Activated naive CD4-positive, alpha-beta T cell treated with anti-CD3 and anti-CD28 coated beads for 36 hours (primary cell): ENCODE measurements at regions not wholly inside any gene's neighbourhood (a gene's known extent, or its start where the extent isn't known, plus 50 kb on each side); places are given as distances from the start of the nearest gene placed in this dataset.

ENCODE experiments used
- CTCF ChIA-PET: fragments of 350-600 bp; sonication (Branson Sonifier 250); formaldehyde crosslinking; loops from one replicate; lab custom pipeline; 2021; ENCODE audit warnings: antibody characterized with exemption; lab: Charles Lee
- DNase-seq: peaks from one replicate; pipeline ENCODE4 v3.0.0-alpha.2; 2020
- H3K27ac Mint-ChIP-seq: one replicate; pipeline ENCODE4 v1.8.0; 2021; ENCODE audit warnings: mild to moderate bottlenecking, mixed read lengths
- H3K27me3 Mint-ChIP-seq: one replicate; pipeline ENCODE4 v1.8.0; 2021; ENCODE audit warnings: low read depth, mixed read lengths
- H3K36me3 Mint-ChIP-seq: one replicate; pipeline ENCODE4 v1.8.0; 2021; ENCODE audit warnings: low read depth, mixed read lengths
- H3K4me1 Mint-ChIP-seq: one replicate; pipeline ENCODE4 v1.8.0; 2021; ENCODE audit warnings: low read depth, mixed read lengths
- H3K4me3 Mint-ChIP-seq: one replicate; pipeline ENCODE4 v1.8.0; 2021; ENCODE audit warnings: mild to moderate bottlenecking, moderate library complexity, mixed read lengths
- H3K9me3 Mint-ChIP-seq: one replicate; pipeline ENCODE4 v1.8.0; 2021; ENCODE audit warnings: mixed read lengths
- intact Hi-C: fragments of 100-400 bp; cut with micrococcal nuclease; formaldehyde crosslinking; loops from one replicate; pipeline ENCODE4 v1.15.1; 2023

DNA sequence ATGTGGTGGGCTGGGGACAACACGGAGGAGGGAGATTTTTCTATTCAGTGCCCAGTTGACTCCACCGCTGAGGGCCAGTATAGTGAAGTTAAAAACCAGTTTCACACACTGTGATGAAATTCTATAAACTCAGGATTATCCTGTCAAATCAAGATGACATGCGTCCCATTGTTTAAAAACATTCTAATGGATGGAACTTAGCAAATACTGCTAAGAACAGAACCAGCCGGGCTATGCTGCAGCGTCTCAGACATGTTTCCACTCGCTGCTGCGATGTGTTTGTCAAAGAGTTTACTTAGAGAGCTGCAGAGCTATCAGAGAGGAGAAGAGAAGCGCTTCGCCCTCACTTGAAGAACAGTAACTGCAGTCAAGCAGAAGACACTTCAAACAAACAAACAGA, 212.6 kb upstream of the FOXQ1 start:
- no peak overlapping the region for H3K4me3 Mint-ChIP-seq
- intact Hi-C loops = no loop called here
- no peak overlapping the region for H3K27ac Mint-ChIP-seq
- no peak for DNase-seq
- no peaks in the 10 kb centered on the region for H3K36me3 Mint-ChIP-seq
- no peaks in the 10 kb centered on the region for H3K4me1 Mint-ChIP-seq
- H3K27me3 Mint-ChIP-seq = peaks cover 10% of the 10 kb centered on the region
- CTCF ChIA-PET = no interaction called here
- H3K9me3 Mint-ChIP-seq = no peaks in the 10 kb centered on the region

DNA sequence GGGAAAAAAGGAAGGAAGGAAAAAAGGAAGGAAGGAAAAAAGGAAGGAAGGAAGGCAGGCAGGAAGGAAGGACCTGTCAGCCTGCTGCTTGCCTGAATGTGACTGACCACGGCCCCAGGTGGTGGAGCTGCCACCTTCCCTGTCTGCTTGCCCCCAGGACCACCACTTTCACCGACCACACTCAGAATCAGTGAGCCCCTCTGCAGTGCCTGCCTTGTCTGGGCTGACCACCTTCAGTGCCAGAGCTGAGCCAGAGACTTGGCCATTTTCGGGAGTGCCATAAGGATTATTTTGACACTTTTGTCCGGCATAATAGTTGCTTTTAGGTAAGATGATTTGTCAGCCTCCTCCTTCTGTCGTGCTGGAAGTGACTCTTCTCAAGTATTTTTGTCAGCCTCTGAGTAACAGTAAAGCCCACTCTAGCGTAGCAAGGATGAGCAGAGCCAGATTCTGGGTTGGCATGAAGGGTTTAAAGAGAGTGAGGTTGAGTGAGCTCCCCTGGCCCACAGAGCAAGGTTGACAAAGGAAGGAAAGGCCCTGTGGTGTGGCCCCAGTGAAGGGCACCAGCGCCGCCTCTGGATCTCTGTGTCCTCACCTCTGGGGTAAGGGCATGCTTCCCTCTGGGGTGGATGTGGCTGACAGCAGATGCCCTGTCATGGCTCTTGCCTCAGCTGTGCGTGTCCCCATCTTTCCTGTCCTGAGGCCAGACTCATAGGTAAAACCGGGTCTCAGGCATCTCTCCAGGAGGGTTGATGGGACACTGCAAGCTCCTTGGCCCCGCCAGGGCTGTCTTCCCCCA, 214.7 kb upstream of the FOXQ1 start:
- no peaks in the 10 kb centered on the region for H3K9me3 Mint-ChIP-seq
- no peak overlapping the region for H3K4me3 Mint-ChIP-seq
- H3K36me3 Mint-ChIP-seq = no peaks in the 10 kb centered on the region
- H3K27ac Mint-ChIP-seq = no peak overlapping the region
- H3K27me3 Mint-ChIP-seq = peaks cover 17% of the 10 kb centered on the region
- H3K4me1 Mint-ChIP-seq = no peaks in the 10 kb centered on the region
- CTCF ChIA-PET = no interaction called here
- no peak for DNase-seq
- intact Hi-C loops = no loop called here

DNA sequence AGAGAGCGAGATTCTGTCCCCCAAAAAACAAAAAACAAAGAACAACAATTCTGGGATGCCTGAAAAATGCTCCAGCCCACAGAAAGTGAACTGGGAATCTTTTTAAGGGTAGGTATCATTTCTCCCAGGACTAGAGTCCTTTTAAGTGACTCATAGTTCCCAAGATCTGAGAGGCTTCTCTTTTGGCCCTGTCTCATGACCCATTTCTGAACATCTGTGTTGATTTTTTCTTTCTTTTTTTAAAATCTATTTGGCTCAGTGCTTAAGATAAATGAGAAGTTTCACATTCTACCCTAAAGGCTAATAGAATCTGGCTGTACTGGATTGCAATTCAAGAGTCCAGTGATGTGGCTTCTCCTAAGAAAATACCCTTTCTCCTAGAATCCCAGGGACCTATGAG, 217.6 kb upstream of the FOXQ1 start:
- H3K27me3 Mint-ChIP-seq = peaks cover 10% of the 10 kb centered on the region
- intact Hi-C loops = no loop called here
- H3K9me3 Mint-ChIP-seq = no peaks in the 10 kb centered on the region
- no peaks in the 10 kb centered on the region for H3K4me1 Mint-ChIP-seq
- no peak overlapping the region for H3K4me3 Mint-ChIP-seq
- H3K27ac Mint-ChIP-seq = no peak overlapping the region
- no peak for DNase-seq
- CTCF ChIA-PET = no interaction called here
- H3K36me3 Mint-ChIP-seq = no peaks in the 10 kb centered on the region

GRCh38 chr6:1091900-1092299, 220.0 kb upstream of the FOXQ1 start:
- H3K36me3 Mint-ChIP-seq = no peaks in the 10 kb centered on the region
- DNase-seq = no peak
- intact Hi-C loops = no loop called here
- H3K4me1 Mint-ChIP-seq = no peaks in the 10 kb centered on the region
- H3K27me3 Mint-ChIP-seq = peaks cover 10% of the 10 kb centered on the region
- no peaks in the 10 kb centered on the region for H3K9me3 Mint-ChIP-seq
- no peak overlapping the region for H3K4me3 Mint-ChIP-seq
- CTCF ChIA-PET = no interaction called here
- H3K27ac Mint-ChIP-seq = no peak overlapping the region

DNA sequence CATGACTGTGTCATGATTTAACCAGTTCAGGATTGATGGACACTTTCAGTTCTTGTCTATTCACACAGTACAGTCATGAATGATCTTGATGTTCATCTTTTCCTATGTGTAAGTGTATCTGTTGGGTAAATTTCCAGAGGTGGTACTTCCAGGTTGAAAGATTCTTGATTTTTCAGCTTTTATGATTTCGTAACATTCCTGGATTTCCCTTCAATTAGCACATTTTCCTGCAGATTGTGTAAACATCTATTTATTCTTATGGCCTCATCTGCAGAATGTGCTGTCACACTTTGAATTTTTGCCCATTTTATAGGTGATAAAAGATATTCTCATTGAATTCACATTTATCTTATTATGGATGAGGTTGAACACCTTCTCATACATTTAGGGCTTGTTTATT, 222.0 kb upstream of the FOXQ1 start:
- no peaks in the 10 kb centered on the region for H3K36me3 Mint-ChIP-seq
- no peak overlapping the region for H3K4me3 Mint-ChIP-seq
- CTCF ChIA-PET = no interaction called here
- peaks cover 12% of the 10 kb centered on the region for H3K27me3 Mint-ChIP-seq
- DNase-seq = no peak
- H3K27ac Mint-ChIP-seq = no peak overlapping the region
- intact Hi-C loops = no loop called here
- H3K4me1 Mint-ChIP-seq = no peaks in the 10 kb centered on the region
- H3K9me3 Mint-ChIP-seq = no peaks in the 10 kb centered on the region

- Mint-ChIP-seq H3K36me3 (no peaks in the 10 kb centered on the region), H3K4me3 (no peak overlapping the region), H3K27me3 (peaks cover 10% of the 10 kb centered on the region), H3K27ac (no peak overlapping the region), H3K9me3 (no peaks in the 10 kb centered on the region), H3K4me1 (no peaks in the 10 kb centered on the region)
- intact Hi-C loops = no loop called here
- DNase-seq = no peak
- CTCF ChIA-PET = no interaction called here
These were observed 223.4 kb upstream of the FOXQ1 start for GRCh38 chr6:1088492-1089001.

DNA sequence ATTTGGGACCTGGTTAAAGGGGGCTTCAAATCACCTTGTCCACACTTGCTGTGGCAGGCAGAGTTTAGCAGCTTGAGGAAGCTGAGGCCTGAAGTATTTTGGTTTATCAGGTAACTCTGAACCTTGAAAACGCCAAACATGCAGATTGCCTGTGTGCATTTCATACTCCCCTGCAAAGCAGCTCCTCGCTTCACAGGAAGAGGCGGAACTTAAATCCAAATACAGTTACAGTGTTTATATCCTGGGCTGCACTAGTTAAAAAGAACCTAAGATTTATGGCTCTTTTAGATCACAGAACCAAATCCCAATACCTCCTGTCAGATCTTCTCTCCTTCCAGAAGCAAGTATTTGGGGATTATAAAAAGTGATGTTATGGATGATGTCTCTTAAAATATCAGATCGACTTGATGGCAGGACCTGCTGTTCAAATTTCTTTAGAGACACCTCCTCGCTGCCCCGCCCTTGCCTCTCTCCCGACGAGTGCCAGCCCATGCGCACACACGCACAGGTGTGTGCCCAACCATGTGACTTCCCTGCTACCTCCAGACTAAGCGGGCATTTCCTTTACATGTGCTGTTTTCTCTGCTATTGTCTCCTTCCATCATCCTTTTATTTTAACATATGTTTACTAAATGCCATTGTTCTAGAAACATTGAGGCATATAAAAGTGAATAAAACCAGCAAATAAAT, 224.6 kb upstream of the FOXQ1 start:
- DNase-seq = no peak
- Mint-ChIP-seq H3K36me3 (no peaks in the 10 kb centered on the region), H3K4me1 (no peaks in the 10 kb centered on the region), H3K4me3 (no peak overlapping the region), H3K27ac (no peak overlapping the region), H3K27me3 (peaks cover 2% of the 10 kb centered on the region), H3K9me3 (no peaks in the 10 kb centered on the region)
- intact Hi-C loops = no loop called here
- CTCF ChIA-PET = no interaction called here

GRCh38 chr6:1086446-1087153, 225.3 kb upstream of the FOXQ1 start:
- intact Hi-C loops = no loop called here
- Mint-ChIP-seq H3K4me3 (no peak overlapping the region), H3K27ac (no peak overlapping the region), H3K4me1 (no peaks in the 10 kb centered on the region), H3K9me3 (no peaks in the 10 kb centered on the region), H3K36me3 (no peaks in the 10 kb centered on the region), H3K27me3 (peaks cover 2% of the 10 kb centered on the region)
- CTCF ChIA-PET = no interaction called here
- DNase-seq = no peak

- CTCF ChIA-PET = no interaction called here
- H3K27ac Mint-ChIP-seq = no peak overlapping the region
- peaks cover 8% of the 10 kb centered on the region for H3K27me3 Mint-ChIP-seq
- H3K4me3 Mint-ChIP-seq = no peak overlapping the region
- H3K4me1 Mint-ChIP-seq = no peaks in the 10 kb centered on the region
- intact Hi-C loops = no loop called here
- no peaks in the 10 kb centered on the region for H3K9me3 Mint-ChIP-seq
- no peak for DNase-seq
- H3K36me3 Mint-ChIP-seq = no peaks in the 10 kb centered on the region
These were observed 229.5 kb upstream of the FOXQ1 start for GRCh38 chr6:1082285-1082935.

- Mint-ChIP-seq H3K36me3 (no peaks in the 10 kb centered on the region), H3K9me3 (no peaks in the 10 kb centered on the region), H3K4me3 (no peak overlapping the region), H3K27me3 (peaks cover 8% of the 10 kb centered on the region), H3K27ac (no peak overlapping the region), H3K4me1 (no peaks in the 10 kb centered on the region)
- CTCF ChIA-PET = interaction anchor here (0.9 kb wide), 1 partner anchor 914 kb away, joined by 3 read pairs; no protein-coding TSS in a partner anchor
- no peak for DNase-seq
- intact Hi-C loops = no loop called here
These were observed 230.2 kb upstream of the FOXQ1 start for GRCh38 chr6:1081551-1082284.

GRCh38 chr6:1080453-1081337, 231.2 kb upstream of the FOXQ1 start:
- peaks cover 8% of the 10 kb centered on the region for H3K27me3 Mint-ChIP-seq
- DNase-seq = no peak
- H3K27ac Mint-ChIP-seq = no peak overlapping the region
- no peaks in the 10 kb centered on the region for H3K36me3 Mint-ChIP-seq
- intact Hi-C loops = no loop called here
- CTCF ChIA-PET = interaction anchor here (0.9 kb wide), 1 partner anchor 913 kb away, joined by 3 read pairs; no protein-coding TSS in a partner anchor
- no peaks in the 10 kb centered on the region for H3K9me3 Mint-ChIP-seq
- H3K4me3 Mint-ChIP-seq = no peak overlapping the region
- H3K4me1 Mint-ChIP-seq = no peaks in the 10 kb centered on the region
